Endodermal cell (in vitro differentiated cells): ENCODE measurements at regions not wholly inside any gene's neighbourhood (a gene's known extent, or its start where the extent isn't known, plus 50 kb on each side); places are given as distances from the start of the nearest gene placed in this dataset.

Experiments
- DNase-seq: peaks from one replicate; pipeline ENCODE4 v3.0.0-alpha.2; 2017
- H3K27ac ChIP-seq: 2 replicates; pipeline ENCODE4 v1.5.1; 2013; ENCODE audit warnings: mild to moderate bottlenecking, low read depth, low read length, moderate library complexity
- H3K27me3 ChIP-seq: 2 replicates; pipeline ENCODE4 v1.6.1; 2013; ENCODE audit warnings: mild to moderate bottlenecking, low read length, moderate library complexity; ENCODE audit not compliant: insufficient read depth, control insufficient read depth, poor library complexity, severe bottlenecking
- H3K36me3 ChIP-seq: 2 replicates; pipeline ENCODE4 v1.7.0; 2013; ENCODE audit warnings: mild to moderate bottlenecking, low read length, moderate library complexity; ENCODE audit not compliant: control insufficient read depth, insufficient read depth
- H3K4me1 ChIP-seq: one replicate; pipeline ENCODE4 v1.7.0; 2013; ENCODE audit warnings: low read length; ENCODE audit not compliant: control insufficient read depth, insufficient read depth
- H3K4me3 ChIP-seq: 2 replicates; pipeline ENCODE4 v1.5.1; 2013; ENCODE audit warnings: mild to moderate bottlenecking, low read length, moderate library complexity
- H3K9ac ChIP-seq: 2 replicates; pipeline ENCODE4 v1.6.1; 2013; ENCODE audit warnings: mild to moderate bottlenecking, low read length, moderate library complexity; ENCODE audit not compliant: poor library complexity, severe bottlenecking; ENCODE audit errors: extremely low read depth
- H3K9me3 ChIP-seq: 2 replicates; pipeline ENCODE4 v1.6.1; 2013; ENCODE audit warnings: mild to moderate bottlenecking, low read length, moderate library complexity; ENCODE audit not compliant: control insufficient read depth
- H3K27ac Mint-ChIP-seq: 2 replicates; pipeline ENCODE4 v1.8.0; 2020; ENCODE audit warnings: mixed read lengths
- H3K27me3 Mint-ChIP-seq: 2 replicates; pipeline ENCODE4 v1.8.0; 2021; ENCODE audit warnings: mild to moderate bottlenecking, mixed read lengths; ENCODE audit not compliant: insufficient read depth
- H3K36me3 Mint-ChIP-seq: 2 replicates; pipeline ENCODE4 v1.8.0; 2020; ENCODE audit warnings: low read depth, mixed read lengths
- H3K4me1 Mint-ChIP-seq: 2 replicates; pipeline ENCODE4 v1.8.0; 2020; ENCODE audit warnings: mixed read lengths
- H3K4me3 Mint-ChIP-seq: 2 replicates; pipeline ENCODE4 v1.8.0; 2020; ENCODE audit warnings: mild to moderate bottlenecking, moderate library complexity, mixed read lengths
- H3K9me3 Mint-ChIP-seq: 2 replicates; pipeline ENCODE4 v1.8.0; 2020; ENCODE audit warnings: mild to moderate bottlenecking, mixed read lengths
- CTCF ChIP-seq: fragments of 200-600 bp; sonication (generic); conservative IDR thresholded peaks from 2 replicates; pipeline ENCODE4 v1.5.0; 2021; ENCODE audit warnings: antibody characterized with exemption, mild to moderate bottlenecking
- WGBS, 2 experiments: methylation state at CpG; one replicate each; pipeline versions ENCODE4 v1.1.5 to v1.1.7; 2013; ENCODE audit warnings: missing lambda C conversion rate in 2 of 2, mixed read lengths in 1 of 2; ENCODE audit not compliant: insufficient coverage in 1 of 2, insufficient read length in 1 of 2; 5-methylcytosine and 5-hydroxymethylcytosine counted together

GRCh38 chr10:130579913-130580312 is 443.7 kb downstream of the GLRX3 start:
- Mint-ChIP-seq H3K36me3 (no peaks in the 10 kb centered on the region), H3K4me3 (no peak overlapping the region), H3K4me1 (peaks cover 5% of the 10 kb centered on the region), H3K9me3 (no peaks in the 10 kb centered on the region), H3K27me3 (peaks cover 4% of the 10 kb centered on the region), H3K27ac (no peak overlapping the region)
- Histone ChIP-seq H3K4me3 (no peak overlapping the region), H3K9me3 (no peaks in the 10 kb centered on the region), H3K36me3 (no peaks in the 10 kb centered on the region), H3K9ac (no peak overlapping the region), H3K27me3 (no peaks in the 10 kb centered on the region), H3K4me1 (no peaks in the 10 kb centered on the region), H3K27ac (no peak overlapping the region)
- TF ChIP-seq CTCF = no peak
- 62 to 78% methylated on average over 4 of the region's 4 CpGs for WGBS, 2 experiments
- DNase-seq = no peak

- TF ChIP-seq CTCF = no peak
- no peak overlapping the region for H3K4me3 ChIP-seq
- WGBS, 2 experiments = 90 to 100% methylated on average over 4 to 5 of the region's 5 CpGs
- no peaks in the 10 kb centered on the region for H3K27me3 ChIP-seq
- H3K9me3 Mint-ChIP-seq = no peaks in the 10 kb centered on the region
- no peak overlapping the region for H3K9ac ChIP-seq
- peaks cover 4% of the 10 kb centered on the region for H3K27me3 Mint-ChIP-seq
- H3K4me3 Mint-ChIP-seq = no peak overlapping the region
- H3K4me1 ChIP-seq = no peaks in the 10 kb centered on the region
- H3K27ac Mint-ChIP-seq = no peak overlapping the region
- no peak overlapping the region for H3K27ac ChIP-seq
- H3K36me3 ChIP-seq = no peaks in the 10 kb centered on the region
- H3K36me3 Mint-ChIP-seq = no peaks in the 10 kb centered on the region
- H3K4me1 Mint-ChIP-seq = peaks cover 5% of the 10 kb centered on the region
- DNase-seq = no peak
- H3K9me3 ChIP-seq = no peaks in the 10 kb centered on the region
Measured at GRCh38 chr10:130580975-130581374, 444.8 kb downstream of the GLRX3 start.

GRCh38 chr10:130587718-130588117 is 451.5 kb downstream of the GLRX3 start:
- H3K27me3 Mint-ChIP-seq = no peaks in the 10 kb centered on the region

More at GRCh38 chr10:130587718-130588117, 451.5 kb downstream of the GLRX3 start:
- no peak overlapping the region for H3K4me3 Mint-ChIP-seq
- no peak overlapping the region for H3K27ac Mint-ChIP-seq
- WGBS, 2 experiments = 70 to 73% methylated on average over 3 to 4 of the region's 4 CpGs
- no peak overlapping the region for H3K4me3 ChIP-seq
- no peaks in the 10 kb centered on the region for H3K4me1 ChIP-seq
- peak; percentile 58 for DNase-seq
- no peaks in the 10 kb centered on the region for H3K27me3 ChIP-seq
- H3K4me1 Mint-ChIP-seq = peaks cover 11% of the 10 kb centered on the region
- H3K36me3 ChIP-seq = no peaks in the 10 kb centered on the region
- TF ChIP-seq CTCF = no peak
- no peaks in the 10 kb centered on the region for H3K9me3 ChIP-seq
- peaks cover 4% of the 10 kb centered on the region for H3K9me3 Mint-ChIP-seq
- no peak overlapping the region for H3K9ac ChIP-seq
- no peak overlapping the region for H3K27ac ChIP-seq
- H3K36me3 Mint-ChIP-seq = no peaks in the 10 kb centered on the region
